SK-N-SH treated with all-trans-retinoic acid at 6 μM for 48 hours (cell line): ENCODE measurements at regions not wholly inside any gene's neighbourhood (a gene's known extent, or its start where the extent isn't known, plus 50 kb on each side); places are given as distances from the start of the nearest gene placed in this dataset.

ENCODE experiments used
- ATAC-seq: fragments of 200-7000 bp; cut with Tn5 transposase; 3 replicates; pipeline ENCODE4 v1.9.1; 2020; ENCODE audit warnings: mild to moderate bottlenecking, moderate library complexity
- ARNTL ChIP-seq: fragments of 450-650 bp; formaldehyde crosslinking; IDR thresholded peaks from 2 replicates; pipeline ENCODE4 v1.5.0; 2020; ENCODE audit warnings: low read depth, mild to moderate bottlenecking, moderate library complexity, borderline replicate concordance
- BACH2 ChIP-seq: fragments of 250-450 bp; sonication (Bioruptor Pico); IDR thresholded peaks from 2 replicates; pipeline ENCODE4 v1.9.0; 2021; ENCODE audit warnings: mild to moderate bottlenecking, borderline replicate concordance
- CREB5 ChIP-seq: fragments of 250-450 bp; sonication (Bioruptor Pico); IDR thresholded peaks from 2 replicates; pipeline ENCODE4 v1.5.1; 2020; ENCODE audit warnings: low read depth, mild to moderate bottlenecking, moderate library complexity
- CSDC2 ChIP-seq: fragments of 250-450 bp; sonication (Bioruptor Pico); IDR thresholded peaks from 2 replicates; pipeline ENCODE4 v1.5.0; 2020; ENCODE audit warnings: mild to moderate bottlenecking, moderate library complexity
- CSRNP3 ChIP-seq: fragments of 250-450 bp; sonication (Bioruptor Pico); IDR thresholded peaks from 2 replicates; pipeline ENCODE4 v1.5.1; 2021; ENCODE audit warnings: mild to moderate bottlenecking, moderate library complexity
- ESRRG ChIP-seq: fragments of 250-450 bp; sonication (Bioruptor Pico); IDR thresholded peaks from 2 replicates; pipeline ENCODE4 v1.6.1; 2021; ENCODE audit warnings: mild to moderate bottlenecking
- GLIS3 ChIP-seq: fragments of 250-450 bp; sonication (Bioruptor Pico); IDR thresholded peaks from 2 replicates; pipeline ENCODE4 v1.5.0; 2020; ENCODE audit warnings: mild to moderate bottlenecking, moderate library complexity
- ISL1 ChIP-seq: fragments of 250-450 bp; sonication (Bioruptor Pico); IDR thresholded peaks from 2 replicates; pipeline ENCODE4 v2.1.2; 2022; ENCODE audit warnings: mild to moderate bottlenecking, moderate library complexity
- OSR1 ChIP-seq: fragments of 250-450 bp; sonication (Bioruptor Pico); IDR thresholded peaks from 2 replicates; pipeline ENCODE4 v1.8.0; 2022; ENCODE audit warnings: moderate library complexity, mild to moderate bottlenecking, inconsistent platforms
- PPARA ChIP-seq: fragments of 250-450 bp; sonication (Bioruptor Pico); IDR thresholded peaks from 2 replicates; pipeline ENCODE4 v1.5.0; 2020; ENCODE audit warnings: mild to moderate bottlenecking, borderline replicate concordance
- RARB ChIP-seq: fragments of 250-450 bp; sonication (Bioruptor Pico); IDR thresholded peaks from 2 replicates; pipeline ENCODE4 v1.8.0; 2021; ENCODE audit warnings: mild to moderate bottlenecking, moderate library complexity
- TCF4 ChIP-seq: fragments of 250-450 bp; sonication (Bioruptor Pico); IDR thresholded peaks from 2 replicates; pipeline ENCODE4 v1.8.0; 2021; ENCODE audit warnings: mild to moderate bottlenecking, moderate library complexity, borderline replicate concordance
- TOX ChIP-seq: fragments of 250-450 bp; sonication (Bioruptor Pico); IDR thresholded peaks from 2 replicates; pipeline ENCODE4 v1.8.0; 2021; ENCODE audit warnings: mild to moderate bottlenecking, moderate library complexity, borderline replicate concordance
- ZC3H10 ChIP-seq: fragments of 250-450 bp; sonication (Bioruptor Pico); IDR thresholded peaks from 2 replicates; pipeline ENCODE4 v1.5.1; 2021; ENCODE audit warnings: mild to moderate bottlenecking, moderate library complexity
- ZFP3 ChIP-seq: fragments of 250-450 bp; sonication (Bioruptor Pico); IDR thresholded peaks from 2 replicates; pipeline ENCODE4 v1.5.0; 2020; ENCODE audit warnings: mild to moderate bottlenecking, moderate library complexity
- ZFP30 ChIP-seq: fragments of 450-650 bp; formaldehyde crosslinking; IDR thresholded peaks from 2 replicates; pipeline ENCODE4 v1.5.0; 2022; ENCODE audit warnings: mild to moderate bottlenecking, moderate library complexity
- ZNF70 ChIP-seq: fragments of 450-650 bp; formaldehyde crosslinking; IDR thresholded peaks from 2 replicates; pipeline ENCODE4 v1.5.0; 2020; ENCODE audit warnings: mild to moderate bottlenecking, moderate library complexity
- ZNF8 ChIP-seq: fragments of 450-650 bp; formaldehyde crosslinking; IDR thresholded peaks from 2 replicates; pipeline ENCODE4 v1.5.0; 2020; ENCODE audit warnings: mild to moderate bottlenecking, moderate library complexity
- TF ChIP-seq, protein P1 (sequence below): fragments of 250-450 bp; sonication (Bioruptor Pico); IDR thresholded peaks from 2 replicates; pipeline ENCODE4 v1.8.0; 2020; ENCODE audit warnings: mild to moderate bottlenecking, moderate library complexity, borderline replicate concordance
- TF ChIP-seq, protein P2 (sequence below): fragments of 250-450 bp; sonication (Bioruptor Pico); IDR thresholded peaks from 2 replicates; pipeline ENCODE4 v1.8.0; 2021; ENCODE audit warnings: low read depth, mild to moderate bottlenecking, moderate library complexity, borderline replicate concordance

DNA sequence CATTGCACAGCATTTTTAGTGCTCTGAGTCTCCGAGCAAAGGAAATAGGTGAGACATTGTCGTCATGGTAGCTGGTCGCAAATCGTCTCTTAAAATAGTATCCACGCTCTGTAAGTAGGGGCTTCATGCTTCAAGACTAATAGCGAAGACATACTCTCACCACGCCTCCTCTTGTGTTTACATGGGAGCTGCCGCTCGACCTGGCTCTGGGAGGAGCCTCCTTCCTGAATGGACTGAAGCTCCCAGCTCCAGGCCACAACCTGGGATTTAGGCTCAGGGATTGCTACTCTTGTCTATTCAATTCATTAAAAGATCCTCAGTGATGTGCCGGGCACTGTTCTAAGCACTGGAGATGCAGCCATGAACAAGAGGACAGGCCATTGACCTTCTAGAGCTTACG lies 196.1 kb upstream of the GALNT17 start:
- no peak for ATAC-seq
- no peak for TF ChIP-seq TCF4 (CRISPR knock-in tag)
- TF ChIP-seq CSRNP3, result no peak
- no peak for TF ChIP-seq OSR1 (CRISPR knock-in tag)
- TF ChIP-seq ZNF70, result no peak
- TF ChIP-seq CREB5 (CRISPR knock-in tag), result no peak
- TF ChIP-seq GLIS3 (CRISPR knock-in tag), result no peak
- no peak for TF ChIP-seq ESRRG (CRISPR knock-in tag)
- TF ChIP-seq ARNTL (CRISPR knock-in tag), result no peak

DNA sequence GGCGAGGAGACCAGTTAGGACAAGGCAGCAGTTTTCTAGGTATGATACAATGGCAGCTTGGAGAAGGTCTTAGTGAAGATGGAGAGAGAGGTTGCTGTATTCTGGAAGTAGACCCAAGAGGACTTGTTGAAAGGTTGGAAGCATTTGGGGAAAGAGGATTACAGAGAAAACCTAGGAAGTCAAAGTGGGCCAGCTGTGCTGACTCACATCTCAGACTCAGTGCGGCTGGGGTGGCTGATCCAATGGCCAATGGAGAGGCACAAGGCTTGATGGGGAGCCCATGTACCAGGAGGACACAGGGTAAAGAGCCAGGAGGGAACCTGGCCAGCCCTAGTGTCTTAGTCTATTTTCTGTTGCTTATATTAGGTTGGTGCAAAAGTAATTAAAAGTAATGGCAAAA lies 194.5 kb upstream of the GALNT17 start:
- no peak for TF ChIP-seq CREB5 (CRISPR knock-in tag)
- no peak for TF ChIP-seq BACH2 (CRISPR knock-in tag)
- no peak for TF ChIP-seq ZC3H10 (CRISPR knock-in tag)
- no peak for TF ChIP-seq ZFP3 (CRISPR knock-in tag)
- TF ChIP-seq ISL1 (CRISPR knock-in tag), result no peak
- no peak for TF ChIP-seq TOX (CRISPR knock-in tag)
- TF ChIP-seq, protein P1, sequence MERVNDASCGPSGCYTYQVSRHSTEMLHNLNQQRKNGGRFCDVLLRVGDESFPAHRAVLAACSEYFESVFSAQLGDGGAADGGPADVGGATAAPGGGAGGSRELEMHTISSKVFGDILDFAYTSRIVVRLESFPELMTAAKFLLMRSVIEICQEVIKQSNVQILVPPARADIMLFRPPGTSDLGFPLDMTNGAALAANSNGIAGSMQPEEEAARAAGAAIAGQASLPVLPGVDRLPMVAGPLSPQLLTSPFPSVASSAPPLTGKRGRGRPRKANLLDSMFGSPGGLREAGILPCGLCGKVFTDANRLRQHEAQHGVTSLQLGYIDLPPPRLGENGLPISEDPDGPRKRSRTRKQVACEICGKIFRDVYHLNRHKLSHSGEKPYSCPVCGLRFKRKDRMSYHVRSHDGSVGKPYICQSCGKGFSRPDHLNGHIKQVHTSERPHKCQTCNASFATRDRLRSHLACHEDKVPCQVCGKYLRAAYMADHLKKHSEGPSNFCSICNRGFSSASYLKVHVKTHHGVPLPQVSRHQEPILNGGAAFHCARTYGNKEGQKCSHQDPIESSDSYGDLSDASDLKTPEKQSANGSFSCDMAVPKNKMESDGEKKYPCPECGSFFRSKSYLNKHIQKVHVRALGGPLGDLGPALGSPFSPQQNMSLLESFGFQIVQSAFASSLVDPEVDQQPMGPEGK (CRISPR knock-in tag), result no peak
- no peak for TF ChIP-seq PPARA (CRISPR knock-in tag)
- TF ChIP-seq OSR1 (CRISPR knock-in tag), result no peak
- no peak for TF ChIP-seq RARB (CRISPR knock-in tag)
- no peak for TF ChIP-seq CSRNP3
- TF ChIP-seq ZFP30 (CRISPR knock-in tag), result no peak
- no peak for TF ChIP-seq TCF4 (CRISPR knock-in tag)
- no peak for ATAC-seq

DNA sequence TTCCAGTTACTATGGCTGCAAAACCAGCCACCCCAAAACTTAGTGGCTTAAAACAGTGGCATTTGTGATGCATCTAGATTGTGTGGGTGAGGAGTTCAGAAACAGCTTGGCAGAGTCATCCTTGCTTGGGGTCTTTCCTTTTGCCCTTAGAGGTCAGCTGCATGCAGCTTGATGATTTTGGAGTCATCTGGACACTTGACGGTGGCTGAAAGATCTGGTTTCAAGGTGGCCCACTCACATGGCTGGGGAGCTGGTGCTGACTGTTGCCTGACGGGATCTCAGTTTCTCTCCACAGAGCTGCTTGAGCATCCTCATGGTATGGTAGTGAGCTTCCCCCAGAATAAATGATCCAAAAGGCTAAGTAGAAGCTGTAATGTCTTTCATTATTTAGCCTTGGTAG lies 191.3 kb upstream of the GALNT17 start:
- TF ChIP-seq, protein P2, sequence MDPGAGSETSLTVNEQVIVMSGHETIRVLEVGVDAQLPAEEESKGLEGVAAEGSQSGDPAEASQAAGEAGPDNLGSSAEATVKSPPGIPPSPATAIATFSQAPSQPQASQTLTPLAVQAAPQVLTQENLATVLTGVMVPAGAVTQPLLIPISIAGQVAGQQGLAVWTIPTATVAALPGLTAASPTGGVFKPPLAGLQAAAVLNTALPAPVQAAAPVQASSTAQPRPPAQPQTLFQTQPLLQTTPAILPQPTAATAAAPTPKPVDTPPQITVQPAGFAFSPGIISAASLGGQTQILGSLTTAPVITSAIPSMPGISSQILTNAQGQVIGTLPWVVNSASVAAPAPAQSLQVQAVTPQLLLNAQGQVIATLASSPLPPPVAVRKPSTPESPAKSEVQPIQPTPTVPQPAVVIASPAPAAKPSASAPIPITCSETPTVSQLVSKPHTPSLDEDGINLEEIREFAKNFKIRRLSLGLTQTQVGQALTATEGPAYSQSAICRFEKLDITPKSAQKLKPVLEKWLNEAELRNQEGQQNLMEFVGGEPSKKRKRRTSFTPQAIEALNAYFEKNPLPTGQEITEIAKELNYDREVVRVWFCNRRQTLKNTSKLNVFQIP (CRISPR knock-in tag), result no peak
- ATAC-seq, result no peak

DNA sequence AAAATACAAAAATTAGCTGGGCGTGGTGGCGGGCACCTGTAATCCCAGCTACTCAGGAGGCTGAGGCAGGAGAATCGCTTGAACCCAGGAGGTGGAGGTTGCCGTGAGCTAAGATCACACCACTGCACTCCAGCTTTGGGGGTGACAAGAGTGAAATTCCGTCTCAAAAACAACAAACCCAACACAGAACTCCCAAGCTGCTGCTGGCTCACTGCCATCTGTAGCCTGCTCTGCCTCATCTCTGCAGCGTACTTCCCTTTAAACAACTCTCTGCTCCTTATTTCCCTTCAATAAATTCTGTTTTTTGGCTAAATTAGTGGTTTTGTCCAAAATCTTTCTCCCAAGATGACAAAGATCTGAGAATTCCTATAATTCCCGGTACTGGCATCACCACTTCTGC lies 189.2 kb upstream of the GALNT17 start:
- ATAC-seq, result no peak
- TF ChIP-seq ZNF70, result no peak
- no peak for TF ChIP-seq CSRNP3
- no peak for TF ChIP-seq OSR1 (CRISPR knock-in tag)
- TF ChIP-seq CSDC2, result no peak
- no peak for TF ChIP-seq BACH2 (CRISPR knock-in tag)
- TF ChIP-seq, protein P1 (CRISPR knock-in tag), result no peak
- no peak for TF ChIP-seq ISL1 (CRISPR knock-in tag)
- no peak for TF ChIP-seq ZNF8 (CRISPR knock-in tag)
- no peak for TF ChIP-seq TOX (CRISPR knock-in tag)
- no peak for TF ChIP-seq ARNTL (CRISPR knock-in tag)
- TF ChIP-seq, protein P2 (CRISPR knock-in tag), result no peak
